ENCODE measurements at regions not wholly inside any gene's neighbourhood (a gene's known extent, or its start where the extent isn't known, plus 50 kb on each side); places are given as distances from the start of the nearest gene placed in this dataset.

DNA sequence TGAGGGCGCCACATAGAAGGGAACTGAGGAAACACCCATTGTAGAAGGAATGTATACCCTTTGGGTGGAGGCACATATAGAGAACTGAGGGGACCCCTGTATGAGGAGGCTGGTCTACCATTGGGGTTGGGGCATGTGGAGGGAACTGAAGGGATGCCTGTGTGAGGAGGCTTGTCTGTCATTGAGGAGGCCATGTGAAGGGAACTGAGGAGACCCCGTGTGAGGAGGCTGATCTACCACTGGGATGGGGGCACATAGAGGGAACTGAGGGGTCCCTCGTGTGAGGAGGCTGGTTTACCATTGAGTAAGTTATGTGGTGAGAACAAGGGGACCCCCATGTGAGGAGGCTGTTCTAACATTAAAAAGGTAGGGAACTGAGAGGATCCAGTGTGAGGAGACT, 156.1 kb downstream of the FBLN2 start:
- Histone ChIP-seq H3K4me3 (ENCODE audit: low read length) (no peak overlapping the region), H3K36me3 (ENCODE audit: insufficient read depth, low read depth, low read length) (no peaks in the 10 kb centered on the region), H3K9ac (ENCODE audit: low read depth, low read length) (no peak overlapping the region), H3K9me3 (ENCODE audit: insufficient read depth, low read depth, low read length) (peaks cover 4% of the 10 kb centered on the region; the same call in 1 of the 2 replicates), H3K27me3 (ENCODE audit: insufficient read depth, low read length) (no peaks in the 10 kb centered on the region), H3K27ac (ENCODE audit: low read length) (no peak overlapping the region), H3K4me1 (ENCODE audit: insufficient read depth, low read length) (peaks cover 5% of the 10 kb centered on the region; the same call in 1 of the 2 replicates)

DNA sequence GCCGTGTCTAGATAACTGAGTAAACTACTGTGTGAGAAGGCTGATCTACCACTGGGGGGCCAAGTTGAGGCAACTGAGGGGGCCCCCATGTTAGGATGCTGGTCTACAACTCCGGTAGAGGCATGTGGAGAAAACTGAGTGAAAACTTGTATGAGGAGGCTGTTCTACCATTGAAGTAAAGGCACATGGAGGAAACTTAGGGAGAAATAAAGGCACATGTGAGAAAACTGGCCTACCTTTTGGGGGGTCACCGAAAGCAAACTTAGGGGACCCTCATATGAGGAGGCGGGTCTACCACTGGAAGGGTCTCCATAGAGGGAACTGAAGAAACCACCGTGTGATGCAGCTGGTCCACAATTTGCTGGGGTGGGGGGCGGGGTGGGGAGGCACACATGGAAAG, 155.2 kb downstream of the FBLN2 start:
- H3K4me3 ChIP-seq (ENCODE audit: low read length): no peak overlapping the region
- peaks cover 5% of the 10 kb centered on the region; the same call in 1 of the 2 replicates for H3K4me1 ChIP-seq (ENCODE audit: insufficient read depth, low read length)
- no peaks in the 10 kb centered on the region for H3K36me3 ChIP-seq (ENCODE audit: insufficient read depth, low read depth, low read length)
- no peaks in the 10 kb centered on the region for H3K27me3 ChIP-seq (ENCODE audit: insufficient read depth, low read length)
- no peak overlapping the region for H3K9ac ChIP-seq (ENCODE audit: low read depth, low read length)
- peaks cover 4% of the 10 kb centered on the region; the same call in 1 of the 2 replicates for H3K9me3 ChIP-seq (ENCODE audit: insufficient read depth, low read depth, low read length)
- no peak overlapping the region for H3K27ac ChIP-seq (ENCODE audit: low read length)

DNA sequence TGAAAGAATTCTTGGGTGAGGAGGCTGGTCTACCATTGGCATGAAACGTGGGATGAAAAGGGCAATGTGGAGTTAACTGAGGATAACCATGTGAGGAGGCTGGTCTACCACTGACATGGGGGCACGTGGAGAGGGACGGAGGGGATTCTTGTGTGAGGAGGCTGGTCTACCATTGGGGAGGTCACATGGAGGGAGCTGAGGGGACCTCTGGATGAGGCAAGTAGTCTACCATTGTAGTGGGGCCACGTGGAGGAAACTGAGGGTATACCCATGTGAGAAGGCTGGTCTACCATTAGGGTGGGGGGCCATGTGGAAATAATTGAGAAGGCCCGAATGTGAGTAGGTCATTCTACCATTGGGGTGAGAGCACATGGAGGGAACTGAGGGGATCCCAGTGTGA, 154.1 kb downstream of the FBLN2 start:
- H3K9ac ChIP-seq (ENCODE audit: low read depth, low read length): no peak overlapping the region
- peaks cover 4% of the 10 kb centered on the region; the same call in 1 of the 2 replicates for H3K9me3 ChIP-seq (ENCODE audit: insufficient read depth, low read depth, low read length)
- H3K4me3 ChIP-seq (ENCODE audit: low read length): no peak overlapping the region
- no peaks in the 10 kb centered on the region for H3K27me3 ChIP-seq (ENCODE audit: insufficient read depth, low read length)
- H3K4me1 ChIP-seq (ENCODE audit: insufficient read depth, low read length): peaks cover 9% of the 10 kb centered on the region; the same call in 1 of the 2 replicates
- no peak overlapping the region for H3K27ac ChIP-seq (ENCODE audit: low read length)
- H3K36me3 ChIP-seq (ENCODE audit: insufficient read depth, low read depth, low read length): no peaks in the 10 kb centered on the region

DNA sequence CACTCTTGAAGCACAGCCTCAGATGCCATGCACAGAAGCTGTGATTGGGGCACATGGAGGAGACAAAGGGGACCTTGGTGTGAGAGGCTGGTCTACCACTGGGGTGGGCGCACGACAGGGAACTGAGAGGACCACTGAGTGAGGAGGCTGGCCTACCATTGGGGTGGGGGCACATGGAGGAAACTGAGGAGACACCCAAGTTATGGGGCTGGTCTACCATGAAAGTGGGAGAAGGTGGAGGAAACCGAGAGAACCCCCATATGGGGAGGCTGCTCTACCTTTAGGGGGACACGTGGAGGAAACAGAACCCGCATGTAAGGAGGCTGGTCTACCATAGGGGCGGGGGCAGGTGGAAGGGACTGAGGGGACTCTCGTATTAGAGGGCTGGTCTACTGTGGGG, 153.4 kb downstream of the FBLN2 start:
- Histone ChIP-seq H3K27ac (ENCODE audit: low read length) (no peak overlapping the region), H3K4me1 (ENCODE audit: insufficient read depth, low read length) (peaks cover 9% of the 10 kb centered on the region; the same call in 1 of the 2 replicates), H3K27me3 (ENCODE audit: insufficient read depth, low read length) (no peaks in the 10 kb centered on the region), H3K9me3 (ENCODE audit: insufficient read depth, low read depth, low read length) (0 out of 2 replicates have a peak, but pooled peaks cover 4% of the 10 kb centered on the region), H3K4me3 (ENCODE audit: low read length) (no peak overlapping the region), H3K36me3 (ENCODE audit: insufficient read depth, low read depth, low read length) (no peaks in the 10 kb centered on the region), H3K9ac (ENCODE audit: low read depth, low read length) (no peak overlapping the region)

DNA sequence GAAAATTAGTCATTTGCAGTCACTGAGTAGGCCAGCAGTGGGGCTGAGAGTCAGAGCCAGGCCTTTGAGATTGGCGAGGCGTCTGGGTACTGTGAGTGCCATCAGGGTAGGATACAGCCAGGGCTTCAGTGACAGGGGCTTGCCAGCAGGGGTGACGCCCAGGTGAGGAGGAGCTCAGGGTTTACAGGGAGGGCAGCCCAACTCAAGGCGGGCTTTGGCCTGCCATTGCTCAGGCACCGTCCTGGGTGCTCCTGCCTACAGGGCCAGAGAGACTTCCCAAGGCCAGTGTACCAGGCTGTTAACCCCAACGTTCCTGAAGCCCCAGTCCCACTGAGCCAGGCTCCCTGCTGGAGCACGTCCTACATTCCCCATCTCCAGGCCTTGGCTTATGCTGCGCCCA, 152.0 kb downstream of the FBLN2 start:
- no peaks in the 10 kb centered on the region for H3K36me3 ChIP-seq (ENCODE audit: insufficient read depth, low read depth, low read length)
- no peak overlapping the region; the same call in 1 of the 2 replicates for H3K9ac ChIP-seq (ENCODE audit: low read depth, low read length)
- H3K27me3 ChIP-seq (ENCODE audit: insufficient read depth, low read length): no peaks in the 10 kb centered on the region
- 0 out of 2 replicates have a peak, but pooled peaks cover under 1% of the 10 kb centered on the region for H3K9me3 ChIP-seq (ENCODE audit: insufficient read depth, low read depth, low read length)
- H3K4me3 ChIP-seq (ENCODE audit: low read length): no peak overlapping the region
- no peak overlapping the region for H3K27ac ChIP-seq (ENCODE audit: low read length)
- H3K4me1 ChIP-seq (ENCODE audit: insufficient read depth, low read length): peaks cover 9% of the 10 kb centered on the region; the same call in 1 of the 2 replicates

DNA sequence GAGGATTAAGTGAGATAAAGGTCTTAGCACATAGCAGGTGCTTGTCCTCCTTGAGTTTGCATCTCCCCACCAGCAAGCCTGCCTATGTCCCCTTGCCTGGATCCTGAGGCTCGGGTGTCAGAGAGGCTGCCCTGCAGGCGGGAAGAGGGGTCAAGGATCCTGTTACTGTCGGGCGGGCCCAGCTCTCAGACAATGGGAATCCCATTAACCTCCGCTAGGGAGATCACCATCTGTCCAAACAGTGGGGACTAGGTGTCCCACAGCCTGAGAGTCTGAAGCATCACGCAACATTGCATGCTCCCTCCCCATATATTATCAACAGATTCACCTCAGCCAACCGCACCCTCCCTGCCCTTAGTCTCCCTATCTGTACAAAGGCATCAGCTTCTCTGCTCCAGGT, 151.4 kb downstream of the FBLN2 start:
- Histone ChIP-seq H3K9ac (ENCODE audit: low read depth, low read length) (no peak overlapping the region; the same call in 1 of the 2 replicates), H3K27ac (ENCODE audit: low read length) (no peak overlapping the region), H3K4me1 (ENCODE audit: insufficient read depth, low read length) (peaks cover 9% of the 10 kb centered on the region; the same call in 1 of the 2 replicates), H3K27me3 (ENCODE audit: insufficient read depth, low read length) (no peaks in the 10 kb centered on the region), H3K4me3 (ENCODE audit: low read length) (no peak overlapping the region), H3K36me3 (ENCODE audit: insufficient read depth, low read depth, low read length) (no peaks in the 10 kb centered on the region), H3K9me3 (ENCODE audit: insufficient read depth, low read depth, low read length) (no peaks in the 10 kb centered on the region)

DNA sequence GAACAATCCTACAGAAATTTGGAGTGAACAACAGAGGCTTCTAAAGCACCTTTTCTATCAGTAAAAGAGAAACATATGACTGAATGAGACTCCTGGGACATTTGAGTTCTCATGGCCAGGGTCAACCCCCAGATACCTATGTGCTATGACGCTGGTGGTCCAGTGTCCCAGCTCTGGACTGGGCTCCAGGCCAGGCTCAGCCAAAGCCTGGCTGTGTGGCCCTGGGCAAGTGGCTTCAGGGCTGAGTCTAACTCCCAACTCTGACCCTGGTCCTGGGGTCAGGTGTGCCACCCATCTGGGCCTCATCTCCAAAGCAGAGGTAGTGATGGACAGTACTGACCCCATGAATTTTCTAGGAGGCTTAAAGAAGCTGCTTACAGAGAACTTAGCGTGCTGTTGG, 147.8 kb downstream of the FBLN2 start:
- no peaks in the 10 kb centered on the region for H3K9me3 ChIP-seq (ENCODE audit: insufficient read depth, low read depth, low read length)
- no peaks in the 10 kb centered on the region for H3K36me3 ChIP-seq (ENCODE audit: insufficient read depth, low read depth, low read length)
- no peak overlapping the region for H3K9ac ChIP-seq (ENCODE audit: low read depth, low read length)
- H3K4me3 ChIP-seq (ENCODE audit: low read length): no peak overlapping the region
- H3K27me3 ChIP-seq (ENCODE audit: insufficient read depth, low read length): no peaks in the 10 kb centered on the region
- H3K27ac ChIP-seq (ENCODE audit: low read length): no peak overlapping the region
- peaks cover 9% of the 10 kb centered on the region; the same call in 1 of the 2 replicates for H3K4me1 ChIP-seq (ENCODE audit: insufficient read depth, low read length)

DNA sequence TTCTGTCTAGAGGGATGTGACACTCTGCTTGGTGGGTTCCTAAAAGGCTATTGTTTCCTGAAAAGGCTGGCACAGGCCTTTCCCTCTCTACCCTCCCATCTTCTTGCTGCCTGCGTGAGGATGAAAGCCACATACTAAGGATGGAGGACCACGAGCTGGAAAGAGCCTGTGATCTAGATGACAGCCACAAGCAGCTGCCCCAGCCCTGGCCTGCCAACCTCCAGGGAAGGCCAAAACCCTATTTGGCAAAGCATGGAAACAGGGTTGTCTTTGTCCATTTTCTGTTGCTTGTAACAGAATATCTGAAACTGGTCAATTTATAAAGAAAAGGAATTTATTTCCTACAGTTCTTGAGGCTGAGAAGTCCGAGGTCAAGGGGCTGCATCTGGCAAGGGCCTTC, 144.5 kb downstream of the FBLN2 start:
- H3K4me3 ChIP-seq (ENCODE audit: low read length): no peak overlapping the region
- no peaks in the 10 kb centered on the region for H3K36me3 ChIP-seq (ENCODE audit: insufficient read depth, low read depth, low read length)
- H3K27me3 ChIP-seq (ENCODE audit: insufficient read depth, low read length): no peaks in the 10 kb centered on the region
- H3K9me3 ChIP-seq (ENCODE audit: insufficient read depth, low read depth, low read length): no peaks in the 10 kb centered on the region
- peaks cover 1% of the 10 kb centered on the region; the same call in 1 of the 2 replicates for H3K4me1 ChIP-seq (ENCODE audit: insufficient read depth, low read length)
- H3K9ac ChIP-seq (ENCODE audit: low read depth, low read length): no peak overlapping the region
- H3K27ac ChIP-seq (ENCODE audit: low read length): no peak overlapping the region

DNA sequence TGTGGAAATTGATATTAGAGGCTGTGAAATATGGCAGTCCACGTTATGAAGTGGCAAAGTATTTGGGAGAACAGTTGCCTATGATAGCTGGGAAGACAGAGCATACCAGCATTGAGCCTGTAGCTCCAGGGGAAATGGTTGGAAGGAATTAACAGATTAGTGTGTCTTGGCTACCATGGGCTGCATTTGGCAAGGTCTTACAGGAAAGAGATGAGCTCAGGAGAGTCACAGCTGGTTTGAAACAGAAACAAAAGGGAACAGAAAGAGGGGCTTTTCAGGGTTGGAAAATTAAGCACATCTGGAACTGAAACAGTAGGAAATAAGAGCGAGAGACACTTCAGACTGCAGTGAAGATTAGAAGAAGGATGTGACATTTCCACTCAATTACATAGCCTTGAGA, 141.7 kb downstream of the FBLN2 start:
- Histone ChIP-seq H3K9ac (ENCODE audit: low read depth, low read length) (no peak overlapping the region), H3K36me3 (ENCODE audit: insufficient read depth, low read depth, low read length) (no peaks in the 10 kb centered on the region), H3K27ac (ENCODE audit: low read length) (no peak overlapping the region), H3K27me3 (ENCODE audit: insufficient read depth, low read length) (no peaks in the 10 kb centered on the region), H3K4me3 (ENCODE audit: low read length) (no peak overlapping the region), H3K4me1 (ENCODE audit: insufficient read depth, low read length) (peaks cover 11% of the 10 kb centered on the region; the same call in 1 of the 2 replicates), H3K9me3 (ENCODE audit: insufficient read depth, low read depth, low read length) (no peaks in the 10 kb centered on the region)

DNA sequence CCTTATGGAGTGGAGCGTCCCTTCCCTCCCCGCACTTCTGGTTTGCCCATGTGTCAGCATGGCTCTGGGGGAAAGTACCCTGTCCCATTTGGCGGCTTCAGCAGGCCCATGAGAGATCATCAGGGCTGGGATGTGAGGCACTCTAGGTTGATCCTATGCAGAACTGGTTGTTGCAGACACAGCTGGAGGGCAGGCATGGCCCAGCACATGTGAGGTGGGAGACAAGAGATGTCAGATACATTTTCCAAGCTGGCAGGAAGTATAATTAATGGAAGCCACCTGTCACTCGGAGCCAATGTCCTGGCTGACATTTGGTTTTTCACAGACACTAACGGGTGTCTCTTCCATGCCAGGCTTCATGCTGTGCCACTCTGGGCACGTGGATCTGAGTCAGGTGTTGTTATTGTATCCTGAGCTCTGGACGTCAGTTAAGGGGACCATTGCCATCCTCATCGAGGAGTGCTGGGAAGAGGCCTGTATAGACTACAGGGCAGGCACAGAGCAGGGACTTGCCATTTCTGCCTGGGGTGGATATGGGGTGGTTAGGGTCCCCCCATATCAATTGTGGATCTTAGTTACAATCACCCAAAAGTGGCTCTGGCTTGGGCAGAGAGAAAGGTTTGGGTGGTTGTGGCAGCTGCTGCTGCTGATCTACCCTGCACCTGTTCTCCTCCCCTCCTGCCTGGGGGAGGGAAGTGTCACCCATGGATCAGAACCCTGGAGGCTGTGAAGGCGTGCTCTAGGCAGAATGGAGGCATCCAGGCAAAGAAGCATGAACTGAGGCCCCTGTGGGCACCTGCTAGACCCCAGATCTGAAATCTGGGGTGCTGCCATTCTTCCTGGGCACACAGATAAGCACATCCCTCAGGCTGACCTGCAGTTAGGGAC, 140.7 kb downstream of the FBLN2 start:
- H3K9me3 ChIP-seq (ENCODE audit: insufficient read depth, low read depth, low read length): no peaks in the 10 kb centered on the region
- no peak overlapping the region for H3K4me3 ChIP-seq (ENCODE audit: low read length)
- H3K27me3 ChIP-seq (ENCODE audit: insufficient read depth, low read length): no peaks in the 10 kb centered on the region
- no peak overlapping the region for H3K9ac ChIP-seq (ENCODE audit: low read depth, low read length)
- no peaks in the 10 kb centered on the region for H3K36me3 ChIP-seq (ENCODE audit: insufficient read depth, low read depth, low read length)
- no peak overlapping the region for H3K27ac ChIP-seq (ENCODE audit: low read length)
- H3K4me1 ChIP-seq (ENCODE audit: insufficient read depth, low read length): peaks cover 11% of the 10 kb centered on the region; the same call in 1 of the 2 replicates

DNA sequence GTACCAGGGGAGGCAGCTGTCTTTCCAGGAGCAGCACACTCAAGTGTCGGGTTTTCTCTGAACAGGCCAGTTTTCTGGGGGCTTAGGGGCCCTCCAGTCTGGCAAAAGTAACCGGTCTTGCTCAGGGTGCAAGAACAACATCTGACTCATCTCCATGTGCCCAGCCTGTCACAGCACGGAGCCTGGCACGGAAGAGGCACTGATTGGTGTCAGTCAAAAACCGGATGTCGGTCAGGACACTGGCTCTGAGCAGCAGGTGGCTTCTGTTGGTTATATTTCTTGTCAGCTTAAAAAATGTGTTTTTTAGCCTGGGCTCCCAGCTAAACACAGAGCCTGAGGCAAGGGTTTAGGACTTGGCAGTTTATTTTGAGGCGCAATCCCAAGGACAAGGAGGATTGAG, 139.9 kb downstream of the FBLN2 start:
- Histone ChIP-seq H3K27me3 (ENCODE audit: insufficient read depth, low read length) (no peaks in the 10 kb centered on the region), H3K9me3 (ENCODE audit: insufficient read depth, low read depth, low read length) (no peaks in the 10 kb centered on the region), H3K27ac (ENCODE audit: low read length) (no peak overlapping the region), H3K36me3 (ENCODE audit: insufficient read depth, low read depth, low read length) (no peaks in the 10 kb centered on the region), H3K9ac (ENCODE audit: low read depth, low read length) (no peak overlapping the region), H3K4me3 (ENCODE audit: low read length) (no peak overlapping the region), H3K4me1 (ENCODE audit: insufficient read depth, low read length) (peaks cover 11% of the 10 kb centered on the region; the same call in 1 of the 2 replicates)

DNA sequence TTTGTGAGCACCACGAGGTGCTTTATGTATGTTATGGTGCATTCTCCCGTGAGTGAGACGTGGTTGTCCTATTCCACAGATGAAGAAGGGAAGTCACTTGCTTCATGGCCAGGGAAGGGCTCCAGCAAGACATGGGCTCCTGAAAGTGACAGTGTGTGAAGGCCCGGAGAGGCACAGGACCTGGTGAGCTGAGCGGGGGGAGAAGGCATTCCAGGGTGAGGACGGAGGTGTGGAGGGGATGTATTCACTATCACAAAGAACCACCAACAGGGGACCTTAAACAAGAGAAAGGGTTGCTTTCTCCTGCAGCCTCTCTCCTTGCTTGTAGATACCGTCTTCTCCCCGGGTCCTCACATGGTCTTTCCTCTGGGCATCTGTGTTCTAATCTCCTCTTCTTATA, 139.1 kb downstream of the FBLN2 start:
- H3K27me3 ChIP-seq (ENCODE audit: insufficient read depth, low read length): no peaks in the 10 kb centered on the region
- no peak overlapping the region for H3K27ac ChIP-seq (ENCODE audit: low read length)
- H3K9ac ChIP-seq (ENCODE audit: low read depth, low read length): no peak overlapping the region
- H3K4me1 ChIP-seq (ENCODE audit: insufficient read depth, low read length): peaks cover 11% of the 10 kb centered on the region; the same call in 1 of the 2 replicates
- H3K9me3 ChIP-seq (ENCODE audit: insufficient read depth, low read depth, low read length): no peaks in the 10 kb centered on the region
- H3K4me3 ChIP-seq (ENCODE audit: low read length): no peak overlapping the region
- H3K36me3 ChIP-seq (ENCODE audit: insufficient read depth, low read depth, low read length): no peaks in the 10 kb centered on the region

Measured in iPS-20b (cell line).